Transverse colon (tissue), 3 donors: ENCODE measurements at regions not wholly inside any gene's neighbourhood (a gene's known extent, or its start where the extent isn't known, plus 50 kb on each side); places are given as distances from the start of the nearest gene placed in this dataset.

Experiments
- CTCF ChIP-seq, 5 experiments: fragments of 200-600 bp in 3 of 5; fragments of 450-650 bp in 2 of 5; sonication (generic) in 3 of 5; IDR thresholded peaks; 1 replicate in 2 of 5; 2 replicates in 3 of 5; pipeline ENCODE4 v1.5.1; 2016 to 2017; ENCODE audit warnings: antibody characterized with exemption in 5 of 5, inconsistent platforms in 3 of 5, mild to moderate bottlenecking in 2 of 5, moderate library complexity in 1 of 5
- EP300 ChIP-seq: sonication (generic); formaldehyde crosslinking; IDR thresholded peaks from one replicate; pipeline ENCODE4 v1.6.1; 2017; ENCODE audit warnings: antibody characterized with exemption, low read depth
- POLR2A ChIP-seq: fragments of 450-650 bp; IDR thresholded peaks from one replicate; pipeline ENCODE4 v1.6.1; 2016; ENCODE audit warnings: antibody characterized with exemption, mild to moderate bottlenecking, moderate library complexity

GRCh38 chr20:20896606-20897005, 184.2 kb upstream of the RALGAPA2 start:
- TF ChIP-seq CTCF (IDR thresholded peaks at IDR 0.05) (no peak), POLR2A (no peak), EP300 (no peak)
